GM18498 (cell line): ENCODE measurements at regions not wholly inside any gene's neighbourhood (a gene's known extent, or its start where the extent isn't known, plus 50 kb on each side); places are given as distances from the start of the nearest gene placed in this dataset.
"Not testable (repeated sequence)": the region's sequence is repeated elsewhere in the genome, so short reads cannot be mapped to it uniquely, and the experiment has no call there.

Experiments
- ATAC-seq: cut with Tn5 transposase; IDR thresholded peaks from one replicate; pipeline ENCODE4 v1.9.1; 2021; ENCODE audit warnings: mild to moderate bottlenecking, moderate library complexity; ENCODE audit not compliant: unreplicated experiment

DNA sequence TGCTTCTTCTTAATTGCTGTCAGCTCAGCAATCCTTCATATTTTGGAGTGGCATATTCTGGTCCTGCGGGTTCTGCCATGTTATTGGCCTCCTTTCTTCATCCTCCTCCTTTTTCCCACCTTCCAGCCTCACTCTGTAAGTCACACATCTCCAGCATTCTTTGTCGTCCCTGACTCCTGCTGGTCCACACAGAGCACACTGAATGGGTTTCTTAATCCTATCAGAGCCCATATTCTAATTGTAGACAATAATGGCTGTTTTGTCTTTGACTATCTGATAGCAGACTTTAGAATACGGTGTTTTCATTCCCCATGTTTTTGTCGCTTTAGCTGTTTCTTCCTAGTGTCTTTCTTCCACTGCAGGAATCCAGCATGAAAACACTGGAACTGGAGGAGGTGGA, 389.6 kb downstream of the REEP3 start:
- ATAC-seq: no peak

GRCh38 chr10:63915240-63915639, 394.0 kb downstream of the REEP3 start:
- no peak for ATAC-seq

GRCh38 chr10:63917363-63917762, 396.2 kb downstream of the REEP3 start:
- no peak for ATAC-seq

DNA sequence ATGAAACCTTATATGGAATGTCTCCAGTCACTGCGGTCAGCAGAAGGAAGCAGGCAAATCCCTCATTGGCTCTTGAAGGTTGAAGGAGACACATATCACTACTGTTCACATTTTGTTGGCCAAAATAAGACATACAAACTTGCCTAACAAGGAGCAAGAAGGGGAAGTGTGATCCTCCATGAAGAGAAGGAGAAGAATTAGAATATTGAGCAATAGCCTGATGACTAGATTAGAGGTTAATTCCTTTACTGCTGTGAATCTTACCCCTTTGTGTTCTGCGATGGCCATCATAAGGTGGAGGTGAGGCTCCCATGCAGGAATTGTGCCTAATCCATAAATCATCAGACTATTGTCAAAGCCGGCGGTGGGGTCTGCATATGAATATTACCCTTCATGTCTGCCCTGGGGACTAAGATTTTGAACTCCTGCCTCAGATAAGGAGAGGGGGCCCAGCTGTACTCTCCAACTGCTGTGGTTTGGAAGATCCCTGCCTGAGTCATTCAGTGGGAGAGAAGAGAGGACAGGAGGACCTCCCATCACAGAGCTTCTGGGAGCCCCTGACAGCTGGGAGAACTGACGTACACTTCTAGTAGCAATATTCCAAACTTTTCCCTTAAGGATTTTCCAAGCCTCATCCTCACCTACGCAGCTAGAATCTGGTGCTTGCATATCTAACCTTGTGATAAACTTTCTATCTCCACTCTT, 398.5 kb downstream of the REEP3 start:
- no peak for ATAC-seq

DNA sequence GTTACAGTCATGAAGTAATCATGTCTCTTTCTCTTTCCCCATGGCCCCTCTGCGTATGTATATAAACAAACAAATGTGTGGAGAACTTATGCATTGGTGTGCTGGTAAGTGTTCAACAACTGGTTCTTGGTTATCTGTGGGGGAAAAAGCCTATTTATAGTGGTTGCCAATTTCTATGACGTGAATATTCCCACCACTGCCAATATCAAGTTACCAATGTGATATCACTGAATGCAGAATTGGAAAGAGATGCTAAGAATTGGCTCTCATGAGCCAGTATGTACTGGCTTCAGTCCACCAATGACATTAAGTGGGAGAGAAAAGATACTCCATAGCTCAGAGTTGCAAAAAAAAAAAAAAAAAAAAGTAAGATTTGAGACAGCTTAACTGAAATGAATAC, 399.7 kb downstream of the REEP3 start:
- no peak for ATAC-seq

- ATAC-seq: no peak
Observed at GRCh38 chr10:63921908-63922467, 400.8 kb downstream of the REEP3 start.

GRCh38 chr10:63922468-63923284, 401.5 kb downstream of the REEP3 start:
- ATAC-seq: no peak

DNA sequence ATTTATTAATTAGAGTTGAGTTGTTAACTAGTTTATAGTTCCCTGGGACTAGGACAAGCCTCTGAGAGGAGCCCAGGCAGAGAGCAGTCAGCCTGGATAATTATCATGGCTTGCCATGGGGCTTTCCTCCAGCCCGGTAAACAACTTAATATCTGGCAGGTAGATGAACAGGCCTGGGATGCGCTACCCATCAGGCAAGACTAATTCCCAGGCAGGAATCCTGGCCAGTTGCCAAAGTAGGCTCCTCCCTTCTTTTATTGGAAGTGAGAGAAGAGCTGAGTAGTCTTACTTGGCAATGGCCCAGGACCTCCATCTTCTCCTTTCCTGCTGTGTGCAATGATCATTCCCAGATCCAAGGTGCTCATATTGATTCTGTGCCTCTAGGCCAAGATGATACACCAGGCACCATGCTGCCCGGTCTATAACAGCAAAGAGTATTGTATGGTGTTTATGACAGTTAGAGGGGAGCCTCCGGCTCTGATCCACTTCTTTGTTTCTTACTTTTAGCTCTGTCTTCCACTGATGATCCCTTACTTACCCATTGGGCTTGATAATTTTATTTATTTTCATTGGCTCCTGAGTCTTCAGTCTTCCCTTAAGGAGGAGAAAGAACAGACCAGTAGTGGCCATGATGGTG, 408.7 kb downstream of the REEP3 start:
- no peak for ATAC-seq

DNA sequence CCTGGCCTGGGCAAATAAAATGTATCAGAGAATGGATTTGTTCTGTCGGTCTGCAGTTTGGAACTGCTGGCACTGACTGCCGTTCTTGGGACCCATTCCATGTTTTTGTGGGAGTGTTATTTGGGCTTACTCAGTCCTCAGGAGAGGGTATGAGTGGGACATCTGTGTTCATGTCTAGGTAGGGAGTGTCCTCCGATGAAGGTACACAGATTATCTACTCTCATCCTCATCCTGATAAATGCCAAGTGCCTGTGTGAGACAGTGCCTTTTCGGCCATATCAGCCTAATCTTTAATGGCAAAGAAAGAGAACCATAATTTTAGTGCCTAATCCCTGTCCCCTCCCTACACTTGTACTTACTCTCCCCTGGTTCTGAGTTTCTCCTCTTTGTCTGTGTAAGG, 409.4 kb downstream of the REEP3 start:
- ATAC-seq: no peak

DNA sequence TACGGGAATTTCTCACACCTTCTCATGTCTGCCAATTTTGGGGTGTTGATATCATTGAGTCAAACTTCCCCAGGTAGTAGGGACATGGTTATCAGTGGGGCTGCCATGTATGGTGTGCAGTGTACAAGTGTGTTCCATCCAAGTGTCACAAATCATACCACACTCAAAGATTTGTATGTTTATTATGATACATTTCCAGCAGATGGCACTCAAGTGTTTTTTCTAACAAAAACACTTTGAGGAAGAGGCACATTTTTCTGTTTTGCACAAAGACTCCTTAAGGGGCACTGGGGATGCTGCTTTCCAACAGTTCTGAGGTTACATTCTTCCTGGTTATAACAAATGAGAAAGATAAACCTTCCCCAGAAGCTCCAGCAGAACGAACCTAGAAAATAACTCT, 414.5 kb downstream of the REEP3 start:
- ATAC-seq: no peak

GRCh38 chr10:63940277-63940922, 419.2 kb downstream of the REEP3 start:
- ATAC-seq: no peak

DNA sequence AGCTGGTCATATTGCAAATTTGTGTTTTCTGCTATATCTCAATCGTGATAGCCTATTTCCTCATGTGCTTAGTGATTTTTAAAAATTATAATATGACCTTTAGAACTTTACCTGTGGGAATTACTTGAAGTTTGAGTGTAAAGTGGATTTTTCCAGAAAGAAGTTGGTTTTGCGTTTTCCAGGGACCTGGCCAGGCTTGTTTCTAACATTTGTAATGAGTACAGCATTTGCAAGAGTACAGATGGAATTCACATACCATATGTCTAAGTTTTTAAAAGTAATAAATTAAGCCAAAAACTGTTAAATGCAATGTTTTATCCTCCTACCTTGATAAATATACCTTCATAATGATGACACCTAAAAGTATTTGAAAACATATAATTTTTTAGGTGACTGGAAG, 443.2 kb downstream of the REEP3 start:
- no peak for ATAC-seq

DNA sequence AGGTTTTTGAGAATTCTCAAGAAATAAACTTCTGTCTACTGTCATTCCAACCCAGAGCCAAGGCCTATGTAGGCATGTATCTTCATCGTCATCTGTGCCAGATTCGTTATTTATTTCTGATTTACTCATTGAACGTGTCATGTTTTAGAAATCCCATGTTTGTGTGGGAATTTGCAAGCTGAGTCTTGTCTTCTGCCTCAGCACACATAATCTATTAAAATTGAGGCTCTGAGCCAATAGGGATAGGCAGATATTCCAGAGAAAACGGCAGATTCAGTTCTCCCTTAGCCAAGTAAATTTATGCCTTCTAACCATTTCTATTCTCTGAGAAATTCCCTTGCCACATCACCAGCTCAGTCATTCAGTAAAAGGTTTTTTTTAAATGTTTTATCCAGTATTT, 444.6 kb downstream of the REEP3 start:
- no peak for ATAC-seq

DNA sequence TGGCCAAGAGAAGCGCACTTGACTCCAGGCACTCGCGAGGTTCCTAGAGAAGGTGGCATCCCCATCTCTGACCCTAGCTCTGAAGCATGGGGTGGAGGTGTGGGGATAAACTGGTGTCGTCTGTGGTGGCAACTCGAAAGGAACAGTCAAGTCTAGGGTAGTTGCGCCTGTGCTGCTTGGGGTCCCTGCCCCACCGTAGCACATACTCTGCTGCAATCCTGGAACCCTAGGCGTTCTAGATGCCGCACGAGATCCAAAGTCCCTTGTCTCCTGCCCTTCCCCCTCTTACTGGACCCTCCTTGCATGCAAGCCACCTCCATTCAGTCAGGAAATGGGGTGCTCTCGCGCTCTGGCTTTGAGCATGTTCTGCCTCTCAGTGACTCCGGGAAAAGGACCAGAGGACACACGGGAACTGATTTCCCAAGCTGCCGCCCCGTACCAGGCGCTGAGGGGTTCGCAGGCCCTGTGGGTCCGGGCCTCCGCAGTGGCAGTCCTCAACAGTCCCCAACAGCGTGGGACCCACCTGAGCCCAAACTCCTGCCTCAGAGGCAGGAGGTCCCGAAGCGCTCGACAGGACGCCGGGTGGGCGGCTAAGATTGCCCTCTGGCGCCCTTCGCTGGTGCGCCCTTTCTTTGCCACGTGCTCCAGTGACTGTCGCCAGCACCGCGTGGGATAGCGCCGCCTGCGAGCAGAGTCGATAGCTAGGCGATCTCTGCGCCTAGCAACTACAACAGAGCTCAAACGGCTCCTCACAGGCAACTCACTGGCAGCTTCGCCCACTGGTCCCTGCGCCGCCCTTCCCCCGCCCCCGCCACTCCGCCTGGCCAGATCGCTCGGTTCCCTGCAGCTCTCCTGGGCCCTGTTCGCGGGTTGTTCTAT, 452.0 kb downstream of the REEP3 start:
- ATAC-seq: no peak

DNA sequence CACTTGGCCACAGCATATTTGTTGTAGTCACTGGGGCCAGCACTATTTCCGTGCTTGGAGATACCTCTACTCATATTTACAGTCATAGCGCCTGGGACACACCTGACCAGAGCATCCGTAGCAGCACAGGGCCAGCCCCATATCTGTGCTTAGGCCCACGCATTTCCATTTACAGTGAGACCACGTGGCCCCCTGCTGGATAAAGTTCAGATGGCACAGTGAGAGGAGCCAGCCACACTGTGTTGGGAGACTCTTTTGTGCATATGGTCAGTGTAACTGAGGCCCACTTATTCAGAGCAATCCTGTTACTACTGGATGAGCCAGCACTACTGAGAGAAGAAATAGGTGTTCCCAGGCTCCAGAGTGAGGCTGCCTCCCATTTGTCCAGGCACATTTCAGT, 455.3 kb downstream of the REEP3 start:
- ATAC-seq: peak; percentile 92

- peak; percentile 64 for ATAC-seq
Observed at GRCh38 chr10:63977329-63977923, 456.2 kb downstream of the REEP3 start.

DNA sequence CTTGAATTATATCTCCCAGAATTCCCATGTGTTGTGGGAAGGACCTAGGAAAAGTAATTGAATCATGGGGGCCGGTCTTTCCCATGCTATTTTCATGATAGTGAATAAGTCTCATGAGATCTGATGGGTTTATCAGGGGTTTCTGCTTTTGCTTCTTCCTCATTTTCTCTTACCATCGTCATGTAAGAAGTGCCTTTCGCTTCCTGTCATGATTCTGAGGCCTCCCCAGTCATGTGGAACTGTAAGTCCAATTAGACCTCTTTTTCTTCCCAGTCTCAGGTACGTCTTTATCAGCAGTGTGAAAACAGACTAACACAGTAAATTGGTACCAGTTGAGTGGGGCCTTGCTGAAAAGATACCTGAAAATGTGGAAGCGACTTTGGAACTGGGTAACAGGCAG, 459.7 kb downstream of the REEP3 start:
- ATAC-seq: not testable (repeated sequence)

- ATAC-seq: not testable (repeated sequence)
Observed at GRCh38 chr10:63984061-63984460, 462.9 kb downstream of the REEP3 start.

GRCh38 chr10:63986536-63986935, 465.3 kb downstream of the REEP3 start:
- no peak for ATAC-seq

DNA sequence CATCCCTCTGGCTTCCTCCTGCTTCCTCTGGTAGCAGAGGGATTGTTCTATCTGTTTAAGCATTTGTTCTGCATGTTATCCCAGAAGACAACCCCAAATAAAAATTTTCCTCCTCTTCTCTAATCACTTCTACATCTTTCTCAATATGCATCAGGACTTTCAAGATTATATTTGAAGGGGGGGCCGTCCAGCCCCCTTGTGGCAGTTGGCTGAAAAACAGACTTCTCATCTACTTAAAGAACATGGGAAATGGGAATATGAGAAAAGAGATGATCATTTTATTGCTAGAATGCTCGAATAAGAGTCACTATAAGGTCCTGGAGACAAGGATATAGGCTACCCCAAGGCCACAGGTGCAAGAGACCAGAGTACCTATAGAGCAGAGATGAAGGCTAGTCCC, 466.0 kb downstream of the REEP3 start:
- no peak for ATAC-seq
